ENCODE measurements at regions not wholly inside any gene's neighbourhood (a gene's known extent, or its start where the extent isn't known, plus 50 kb on each side); places are given as distances from the start of the nearest gene placed in this dataset.

DNA sequence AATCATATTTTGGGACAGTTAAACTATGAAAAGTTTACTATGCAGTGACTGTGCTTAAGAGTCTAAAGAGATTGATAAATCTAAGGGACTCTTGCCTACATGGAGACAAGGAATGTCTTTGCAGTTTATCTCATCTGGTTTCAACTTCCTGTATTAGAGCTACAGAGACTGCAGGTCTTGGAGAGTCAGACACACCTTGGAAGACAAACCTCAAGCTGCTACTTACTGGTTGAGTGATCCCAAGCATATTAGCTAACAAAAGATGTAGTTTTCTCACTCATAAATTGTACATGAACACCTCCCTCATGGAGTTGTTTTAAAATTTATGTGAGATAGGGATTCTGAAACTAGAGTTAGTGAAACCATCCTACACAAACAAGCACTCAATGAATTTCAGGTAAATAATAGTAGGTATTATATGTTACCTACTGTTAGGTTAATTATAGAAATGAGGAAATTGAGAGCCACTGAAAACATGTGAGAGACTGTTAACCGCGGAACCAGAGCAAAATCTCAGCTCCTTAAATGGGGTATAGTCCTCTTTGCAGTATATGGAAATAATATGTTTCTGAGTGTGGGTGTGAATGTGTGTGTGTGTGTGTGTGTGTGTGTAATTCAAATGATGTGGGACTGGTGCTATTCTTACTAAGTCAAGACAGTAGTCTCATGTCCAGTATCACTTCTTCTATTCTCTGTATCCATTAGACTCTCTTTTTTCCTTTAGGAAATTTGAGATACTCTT lies 752.1 kb downstream of the DTWD2 start:
- H3K79me2 ChIP-seq (ENCODE audit: insufficient read depth, low read depth, low read length): no peaks in the 10 kb centered on the region
- peak overlapping the region; percentile 69 for H3K4me2 ChIP-seq (ENCODE audit: low read length)

DNA sequence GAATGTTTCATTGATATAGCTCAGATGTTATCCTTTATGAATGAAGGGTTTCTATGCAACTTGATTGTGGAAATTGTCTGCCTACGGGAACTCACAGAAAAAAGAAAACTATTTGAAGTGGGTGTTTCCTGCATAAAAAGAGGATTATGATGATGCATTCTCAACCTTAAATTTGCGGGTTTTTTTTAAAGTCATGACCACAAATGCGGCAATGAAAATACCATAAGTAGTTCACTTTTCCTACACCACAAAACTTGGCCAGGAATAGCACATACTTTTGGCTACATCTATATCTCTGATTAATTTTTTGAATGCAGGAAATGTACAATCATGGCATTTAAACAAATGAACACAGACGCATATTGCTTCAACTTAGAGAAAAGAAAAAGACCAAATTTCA lies 754.7 kb downstream of the DTWD2 start:
- DNase-seq (ENCODE audit: low spot score): no peak
- no TSS peak for BruUV-seq (replicated peaks)
- no peaks in the 10 kb centered on the region for H4K20me1 ChIP-seq (ENCODE audit: insufficient read depth, low read length)
- peaks cover 49% of the 10 kb centered on the region for H3K4me1 ChIP-seq (ENCODE audit: insufficient read depth, low read length, poor library complexity, severe bottlenecking)
- H3K9me2 ChIP-seq (ENCODE audit: insufficient read depth, low read length): no peaks in the 10 kb centered on the region
- no peak overlapping the region for H3K27ac ChIP-seq (ENCODE audit: low read depth, low read length, poor library complexity, severe bottlenecking)
- no peak overlapping the region for H2AFZ ChIP-seq (ENCODE audit: low read length)
- H3K4me3 ChIP-seq (ENCODE audit: low read depth, low read length, poor library complexity, severe bottlenecking): no peak overlapping the region
- ChIA-PET CTCF (ENCODE audit: unreplicated experiment) (no interaction called here), POLR2A (interaction anchor here (0.9 kb wide), 1 partner anchor 11 kb away, joined by 3 read pairs; no protein-coding TSS in a partner anchor)
- intact Hi-C loops (cut with micrococcal nuclease; ENCODE audit: unreplicated experiment): no loop called here
- no peaks in the 10 kb centered on the region for H3K9me3 ChIP-seq (ENCODE audit: low read length)
- H3K4me2 ChIP-seq (ENCODE audit: low read length): peak overlapping the region; percentile 15; the same call in 1 of the 2 replicates
- H3K36me3 ChIP-seq (ENCODE audit: insufficient read depth, low read length): no peaks in the 10 kb centered on the region
- TF ChIP-seq EZH2phosphoT487 (IDR thresholded peaks at IDR 0.05; ENCODE audit: borderline replicate concordance, low read depth, low read length): no peak
- TF ChIP-seq, protein P1, sequence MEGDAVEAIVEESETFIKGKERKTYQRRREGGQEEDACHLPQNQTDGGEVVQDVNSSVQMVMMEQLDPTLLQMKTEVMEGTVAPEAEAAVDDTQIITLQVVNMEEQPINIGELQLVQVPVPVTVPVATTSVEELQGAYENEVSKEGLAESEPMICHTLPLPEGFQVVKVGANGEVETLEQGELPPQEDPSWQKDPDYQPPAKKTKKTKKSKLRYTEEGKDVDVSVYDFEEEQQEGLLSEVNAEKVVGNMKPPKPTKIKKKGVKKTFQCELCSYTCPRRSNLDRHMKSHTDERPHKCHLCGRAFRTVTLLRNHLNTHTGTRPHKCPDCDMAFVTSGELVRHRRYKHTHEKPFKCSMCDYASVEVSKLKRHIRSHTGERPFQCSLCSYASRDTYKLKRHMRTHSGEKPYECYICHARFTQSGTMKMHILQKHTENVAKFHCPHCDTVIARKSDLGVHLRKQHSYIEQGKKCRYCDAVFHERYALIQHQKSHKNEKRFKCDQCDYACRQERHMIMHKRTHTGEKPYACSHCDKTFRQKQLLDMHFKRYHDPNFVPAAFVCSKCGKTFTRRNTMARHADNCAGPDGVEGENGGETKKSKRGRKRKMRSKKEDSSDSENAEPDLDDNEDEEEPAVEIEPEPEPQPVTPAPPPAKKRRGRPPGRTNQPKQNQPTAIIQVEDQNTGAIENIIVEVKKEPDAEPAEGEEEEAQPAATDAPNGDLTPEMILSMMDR (conservative IDR thresholded peaks at IDR 0.05; ENCODE audit: low read length): no peak
- no peaks in the 10 kb centered on the region for H3K79me2 ChIP-seq (ENCODE audit: insufficient read depth, low read depth, low read length)

More for the DNA sequence above, 752.1 kb downstream of the DTWD2 start:
- no peaks in the 10 kb centered on the region for H3K9me3 ChIP-seq (ENCODE audit: low read length)
- H3K27ac ChIP-seq (ENCODE audit: low read depth, low read length, poor library complexity, severe bottlenecking): peak overlapping the region; percentile 93
- ChIA-PET CTCF (ENCODE audit: unreplicated experiment) (no interaction called here), POLR2A (interaction anchor here (0.6 to 1.4 kb wide), 2 partner anchors 63 to 1108 kb away, joined by 3 to 4 read pairs; no protein-coding TSS in a partner anchor)
- peak overlapping the region; percentile 48 for H2AFZ ChIP-seq (ENCODE audit: low read length)
- TF ChIP-seq, protein P1 (conservative IDR thresholded peaks at IDR 0.05; ENCODE audit: low read length): no peak
- TF ChIP-seq EZH2phosphoT487 (IDR thresholded peaks at IDR 0.05; ENCODE audit: borderline replicate concordance, low read depth, low read length): no peak
- no peaks in the 10 kb centered on the region for H4K20me1 ChIP-seq (ENCODE audit: insufficient read depth, low read length)
- H3K9me2 ChIP-seq (ENCODE audit: insufficient read depth, low read length): no peaks in the 10 kb centered on the region
- peak overlapping the region; percentile 42 for H3K4me3 ChIP-seq (ENCODE audit: low read depth, low read length, poor library complexity, severe bottlenecking)
- no peaks in the 10 kb centered on the region for H3K36me3 ChIP-seq (ENCODE audit: insufficient read depth, low read length)
- DNase-seq (ENCODE audit: low spot score): peak; percentile 81
- intact Hi-C loops (cut with micrococcal nuclease; ENCODE audit: unreplicated experiment): loop anchor here (5.0 kb wide), 1 partner anchor 1106 kb away; no protein-coding TSS in a partner anchor
- H3K4me1 ChIP-seq (ENCODE audit: insufficient read depth, low read length, poor library complexity, severe bottlenecking): peaks cover 49% of the 10 kb centered on the region
- BruUV-seq (replicated peaks): no TSS peak

DNA sequence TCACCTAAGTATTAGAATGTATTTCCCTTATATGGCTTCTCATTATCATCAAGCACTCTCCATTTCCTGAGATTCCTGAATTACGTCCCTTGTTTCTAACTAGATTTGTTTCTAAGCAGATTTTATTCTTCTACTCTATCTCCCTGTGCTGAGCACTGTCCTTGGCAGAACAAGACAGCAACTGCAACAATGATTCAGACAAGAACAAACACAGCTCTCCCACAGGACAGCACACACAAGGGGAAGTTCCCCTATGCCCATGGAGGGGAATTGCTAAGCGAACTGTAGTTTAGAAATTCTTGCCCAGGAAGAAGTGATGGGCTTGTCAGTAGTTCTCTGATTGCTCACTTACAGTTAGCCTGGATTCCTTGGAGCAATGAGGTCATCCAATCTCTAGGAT lies 759.9 kb downstream of the DTWD2 start:
- no peak for DNase-seq (ENCODE audit: low spot score)
- ChIA-PET CTCF (ENCODE audit: unreplicated experiment) (no interaction called here), POLR2A (interaction anchor here (1.3 kb wide), 1 partner anchor 40 kb away, joined by 4 read pairs; no protein-coding TSS in a partner anchor)
- Histone ChIP-seq H3K9me2 (ENCODE audit: insufficient read depth, low read length) (no peaks in the 10 kb centered on the region), H3K9me3 (ENCODE audit: low read length) (no peaks in the 10 kb centered on the region), H2AFZ (ENCODE audit: low read length) (no peak overlapping the region), H3K27ac (ENCODE audit: low read depth, low read length, poor library complexity, severe bottlenecking) (no peak overlapping the region), H4K20me1 (ENCODE audit: insufficient read depth, low read length) (no peaks in the 10 kb centered on the region), H3K36me3 (ENCODE audit: insufficient read depth, low read length) (no peaks in the 10 kb centered on the region), H3K79me2 (ENCODE audit: insufficient read depth, low read depth, low read length) (no peaks in the 10 kb centered on the region), H3K4me1 (ENCODE audit: insufficient read depth, low read length, poor library complexity, severe bottlenecking) (peaks cover 5% of the 10 kb centered on the region), H3K4me3 (ENCODE audit: low read depth, low read length, poor library complexity, severe bottlenecking) (no peak overlapping the region), H3K4me2 (ENCODE audit: low read length) (no peak overlapping the region)
- no peak for TF ChIP-seq EZH2phosphoT487 (IDR thresholded peaks at IDR 0.05; ENCODE audit: borderline replicate concordance, low read depth, low read length)
- TF ChIP-seq, protein P1 (conservative IDR thresholded peaks at IDR 0.05; ENCODE audit: low read length): no peak
- BruUV-seq (replicated peaks): no TSS peak
- intact Hi-C loops (cut with micrococcal nuclease; ENCODE audit: unreplicated experiment): no loop called here
